ENCODE measurements at regions not wholly inside any gene's neighbourhood (a gene's known extent, or its start where the extent isn't known, plus 50 kb on each side); places are given as distances from the start of the nearest gene placed in this dataset.

DNA sequence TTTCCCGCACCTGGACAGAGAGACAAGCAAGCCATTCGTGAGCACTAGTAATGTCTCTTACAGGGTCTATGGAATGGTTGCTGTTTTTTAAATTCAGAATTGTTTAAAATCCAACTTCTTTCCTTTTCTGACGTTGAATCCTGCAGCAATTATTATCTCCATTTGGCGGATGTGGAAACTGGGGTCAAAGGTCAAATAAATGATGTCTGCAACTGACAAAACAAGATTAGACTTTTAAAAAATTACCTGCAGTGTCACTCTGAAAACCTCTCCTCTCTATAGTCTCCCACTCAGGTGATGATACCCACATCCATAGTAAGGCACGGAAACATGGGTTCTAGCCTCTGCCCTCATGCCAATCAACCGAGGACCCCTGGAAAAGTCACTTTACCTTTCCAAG, 142.7 kb upstream of the SMIM23 start:
- no peak for FAIRE-seq
- DNase-seq (ENCODE audit: extremely low spot score, insufficient read length, low read depth) = no peak

DNA sequence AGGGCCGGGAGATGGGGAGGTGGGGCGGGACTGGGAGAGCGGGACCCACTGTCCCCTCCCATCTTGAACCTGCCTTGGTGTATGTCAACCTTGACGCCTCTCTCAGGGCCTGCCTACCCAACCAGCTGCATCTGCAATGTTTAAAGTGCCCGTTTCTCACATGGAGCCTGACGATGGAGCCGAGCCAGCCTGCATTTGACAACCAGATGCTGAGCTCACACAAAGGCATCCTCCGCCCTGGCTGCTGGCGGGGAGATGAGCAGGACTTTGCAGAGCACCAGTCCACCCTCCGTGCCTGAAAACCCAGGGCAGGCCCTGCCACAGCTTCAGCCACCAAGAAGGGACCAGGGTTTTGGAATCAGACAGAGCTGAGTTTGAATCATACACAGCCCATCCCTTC, 141.1 kb upstream of the SMIM23 start:
- FAIRE-seq = no peak
- no peak for DNase-seq (ENCODE audit: extremely low spot score, insufficient read length, low read depth)

DNA sequence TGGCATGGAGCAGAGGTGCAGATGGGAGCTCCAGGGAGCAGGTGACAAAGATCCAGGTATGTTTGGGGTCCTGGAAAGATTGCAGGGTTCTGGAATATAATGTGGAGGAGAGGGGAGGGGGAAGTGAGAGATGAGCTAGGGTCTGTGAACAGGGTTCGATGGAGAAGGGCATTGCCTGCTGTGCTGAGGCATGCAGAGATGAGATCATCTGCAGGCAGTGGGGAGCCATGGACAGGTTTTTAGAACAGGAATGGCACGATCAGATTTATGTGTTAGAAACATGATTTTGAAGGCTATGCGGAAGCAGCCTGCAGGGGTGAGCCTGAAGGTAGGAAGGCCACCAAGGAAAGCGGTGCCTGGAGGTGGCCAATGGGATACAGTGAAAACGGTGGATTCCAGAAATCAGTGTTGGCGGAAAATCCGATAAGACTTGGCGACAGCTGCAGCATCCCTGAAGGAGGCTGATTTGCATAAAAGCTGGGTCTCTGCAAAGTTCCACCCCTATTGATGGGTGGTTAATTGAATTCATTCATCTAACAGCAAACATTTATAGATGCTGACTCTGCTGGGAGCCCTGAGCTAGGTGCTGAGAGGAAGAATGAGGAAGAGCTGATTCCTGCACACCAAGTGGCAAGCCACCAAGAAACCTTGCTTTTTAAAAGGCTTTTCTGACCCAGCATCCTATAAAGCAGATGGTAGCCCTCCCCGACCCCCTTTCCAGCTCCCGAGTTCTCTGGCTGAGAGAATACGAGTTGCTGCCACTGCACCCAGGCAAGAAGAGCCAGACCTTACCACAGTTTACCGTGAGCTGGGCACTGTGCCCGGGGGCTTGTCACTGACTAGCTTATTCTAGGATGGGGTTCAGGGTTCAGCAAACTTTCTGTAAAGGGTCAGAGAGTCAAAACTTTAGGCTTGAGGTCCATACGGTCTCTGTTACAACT, 139.2 kb upstream of the SMIM23 start:
- no peak for FAIRE-seq

DNA sequence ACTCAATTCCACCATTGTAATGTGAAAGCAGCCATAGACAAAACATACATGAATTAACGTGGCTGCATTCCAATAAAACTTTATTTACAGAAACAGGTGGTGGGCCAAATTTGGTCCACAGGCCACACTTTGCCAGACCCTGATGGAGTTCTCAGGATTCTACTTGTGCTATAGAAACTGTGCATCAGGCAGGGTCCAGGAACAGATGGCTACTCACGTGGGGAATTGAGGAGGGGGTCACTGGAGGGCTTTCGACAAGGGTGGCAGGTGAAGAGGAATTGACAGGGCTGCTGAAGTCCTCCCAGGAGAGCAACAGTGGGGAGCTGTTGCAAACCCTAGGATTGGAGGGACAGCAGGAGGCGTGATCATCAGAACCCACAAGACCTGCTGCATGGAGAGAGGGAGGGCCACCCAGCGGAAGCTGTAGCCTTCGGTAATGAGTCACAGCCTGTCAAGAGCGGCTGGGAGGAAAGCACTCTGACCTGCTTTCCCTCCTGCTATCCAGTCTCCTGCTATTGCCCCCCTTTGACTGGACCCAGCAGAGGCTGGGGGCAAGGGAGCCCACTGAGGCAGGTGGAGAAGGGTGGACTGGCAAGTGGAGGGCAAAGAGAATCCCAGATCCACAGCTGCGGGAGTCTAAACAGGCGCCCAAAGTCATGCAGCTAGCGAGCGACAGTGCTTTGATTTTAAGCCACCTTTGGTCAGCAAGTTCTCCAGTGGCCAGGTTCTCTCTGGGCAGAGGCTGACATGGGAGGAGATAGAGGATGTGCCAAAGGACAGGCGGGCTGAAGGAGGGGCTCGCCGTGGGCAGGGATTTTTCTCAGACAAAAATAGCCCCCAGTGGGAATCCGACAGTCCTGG, 138.3 kb upstream of the SMIM23 start:
- FAIRE-seq = no peak
- DNase-seq (ENCODE audit: extremely low spot score, insufficient read length, low read depth) = no peak

More for the DNA sequence above, 139.2 kb upstream of the SMIM23 start:
- no peak for DNase-seq (ENCODE audit: extremely low spot score, insufficient read length, low read depth)

DNA sequence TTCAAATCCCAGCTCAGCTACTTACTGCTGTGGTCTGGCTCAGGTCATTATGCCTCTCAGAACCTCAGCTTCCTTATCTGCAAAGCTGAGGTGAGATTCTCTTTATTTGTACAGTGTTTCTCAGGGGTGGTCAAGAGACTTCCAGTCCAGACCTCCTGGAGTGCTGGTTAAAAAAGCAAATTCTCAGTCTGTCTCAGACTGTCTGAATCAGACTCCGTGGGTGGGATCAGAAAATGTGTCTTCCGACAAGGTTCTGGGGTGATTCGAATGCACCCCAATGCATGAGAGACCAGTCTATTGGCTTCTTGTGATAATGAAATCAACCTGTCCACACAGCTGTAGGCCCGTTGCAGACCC, 137.7 kb upstream of the SMIM23 start:
- DNase-seq (ENCODE audit: extremely low spot score, insufficient read length, low read depth) = no peak
- FAIRE-seq = no peak

DNA sequence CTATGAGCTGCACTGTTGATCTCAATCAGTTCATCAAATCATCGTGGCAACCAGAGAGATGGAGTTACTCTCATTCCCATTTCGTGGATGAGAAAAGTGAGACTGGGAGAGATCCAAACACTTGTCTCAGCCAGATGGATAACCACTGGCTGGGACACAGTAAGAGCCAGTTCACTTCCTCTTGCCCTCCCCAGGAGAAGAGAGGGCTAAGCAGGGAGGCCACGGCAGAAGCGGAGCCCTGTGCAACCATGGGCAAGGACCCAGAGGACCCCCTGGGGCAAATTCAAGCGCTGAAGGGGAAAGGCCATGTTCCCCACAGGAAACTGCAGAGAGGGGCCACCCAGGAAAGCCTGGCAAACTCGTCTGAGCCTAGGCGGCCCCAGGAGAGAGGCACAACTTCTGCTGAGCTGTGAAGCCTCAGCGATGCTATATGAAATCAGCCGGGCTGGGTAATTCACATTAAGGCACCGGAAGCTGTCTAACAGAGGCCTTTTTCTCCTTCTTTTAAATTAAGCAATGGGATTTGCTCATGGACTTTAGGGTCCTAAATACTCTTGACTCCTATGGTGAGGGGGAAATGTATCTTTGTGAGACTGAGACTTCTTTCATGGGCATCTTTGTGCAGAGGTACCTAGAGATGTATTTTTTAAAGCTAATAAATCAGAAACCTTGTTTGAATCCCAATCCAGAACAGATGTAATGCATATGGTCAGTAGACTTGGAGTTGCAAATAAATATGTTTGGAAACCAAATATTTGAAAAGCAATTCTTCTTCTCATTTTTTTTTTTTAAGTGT, 137.1 kb upstream of the SMIM23 start:
- FAIRE-seq (no peak), DNase-seq (ENCODE audit: extremely low spot score, insufficient read length, low read depth) (no peak)

DNA sequence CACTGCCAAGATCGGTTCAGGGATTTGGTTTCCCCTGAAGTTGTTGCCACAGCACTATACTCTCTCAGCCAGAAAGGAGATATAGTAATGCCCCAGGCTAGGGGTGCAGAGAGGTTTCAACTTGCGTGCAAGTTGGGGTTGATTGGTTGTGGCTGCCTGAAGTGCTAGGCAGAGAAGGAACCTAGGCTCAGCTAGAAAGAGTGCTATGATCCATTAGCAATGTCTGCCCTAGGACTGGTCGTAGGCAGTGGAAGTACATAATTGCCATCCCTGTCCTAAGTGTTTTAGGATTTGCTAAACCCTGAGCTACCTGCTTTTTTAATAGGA, 136.6 kb upstream of the SMIM23 start:
- no peak for FAIRE-seq
- no peak for DNase-seq (ENCODE audit: extremely low spot score, insufficient read length, low read depth)

DNA sequence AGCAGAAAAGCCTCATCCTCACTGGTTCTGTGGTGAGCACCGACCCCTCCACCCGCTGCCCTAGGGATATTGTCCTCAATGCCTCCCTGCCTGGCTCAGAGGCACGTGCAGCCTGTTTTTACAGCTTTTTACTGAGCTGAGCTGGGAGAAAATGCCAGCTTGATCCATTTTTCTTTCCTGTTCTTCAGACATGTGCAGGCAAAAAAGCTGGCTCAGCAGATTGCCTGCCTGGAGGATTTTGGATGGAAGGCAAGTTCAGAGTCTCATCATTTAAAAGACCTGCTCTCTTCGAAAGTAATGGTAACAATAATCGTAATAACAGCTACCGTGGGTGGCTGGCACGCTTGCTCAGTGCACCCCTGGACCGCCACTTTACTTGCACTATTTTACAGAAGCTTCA, 135.0 kb upstream of the SMIM23 start:
- no peak for FAIRE-seq

DNA sequence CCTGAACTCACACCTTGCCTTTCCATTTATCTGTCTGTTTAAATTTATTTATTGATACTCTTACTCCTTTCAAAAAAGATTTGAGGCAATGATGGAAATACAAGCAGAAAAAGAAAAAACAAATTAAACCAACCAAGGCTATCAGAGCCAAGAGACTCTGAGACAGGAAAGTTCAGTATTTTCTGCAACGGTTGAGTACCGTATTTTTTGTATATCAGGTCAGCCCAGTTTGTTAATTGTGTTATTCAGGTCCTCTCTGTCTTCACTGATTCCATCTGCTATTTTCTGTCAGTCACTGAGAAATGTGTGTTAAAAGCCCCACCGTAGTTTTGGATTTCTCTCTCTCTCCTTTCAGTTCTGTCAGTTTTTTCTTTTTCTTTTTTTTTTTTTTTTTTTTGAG, 134.5 kb upstream of the SMIM23 start:
- FAIRE-seq = no peak
- no peak for DNase-seq (ENCODE audit: extremely low spot score, insufficient read length, low read depth)

More for the DNA sequence above, 135.0 kb upstream of the SMIM23 start:
- DNase-seq (ENCODE audit: extremely low spot score, insufficient read length, low read depth) = no peak

DNA sequence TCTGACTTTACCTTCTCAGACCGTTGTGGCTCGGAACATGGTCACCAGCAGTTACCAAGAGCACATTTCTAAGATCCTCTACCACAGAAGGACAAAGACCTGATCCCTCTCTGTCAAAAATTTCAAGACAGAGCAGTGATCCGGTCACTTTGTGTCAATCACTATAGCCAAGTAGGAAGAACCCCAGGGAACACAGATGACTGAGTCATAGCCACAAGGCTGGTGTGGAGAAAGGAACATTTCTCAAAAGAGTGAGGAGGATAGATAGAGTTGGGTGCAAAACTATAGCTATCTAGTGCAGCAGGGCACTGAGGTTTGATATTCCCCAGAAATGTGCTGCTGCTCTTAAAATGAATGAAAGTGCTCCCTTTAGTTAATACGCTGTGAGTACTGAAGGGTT, 130.7 kb upstream of the SMIM23 start:
- FAIRE-seq (no peak), DNase-seq (ENCODE audit: extremely low spot score, insufficient read length, low read depth) (no peak)

DNA sequence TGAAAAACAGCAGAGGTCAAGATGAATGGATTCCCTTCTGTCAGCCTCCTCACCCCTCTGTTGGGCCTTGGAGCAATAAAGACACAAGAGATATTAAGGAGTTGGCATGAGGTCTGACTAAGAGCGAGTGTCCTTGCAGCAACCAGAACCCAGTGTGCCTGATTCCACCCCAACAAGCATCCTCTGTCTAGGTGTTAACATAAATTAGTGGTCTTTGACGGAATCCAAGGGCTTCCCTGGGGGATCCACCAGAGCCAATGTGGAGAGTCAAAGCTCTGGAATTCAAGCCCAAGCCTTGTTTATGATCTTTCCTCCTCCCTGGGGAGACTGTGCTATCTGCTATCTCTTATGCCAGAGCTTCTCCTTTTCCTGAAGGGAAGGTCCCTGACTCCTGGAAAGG, 128.1 kb upstream of the SMIM23 start:
- no peak for DNase-seq (ENCODE audit: extremely low spot score, insufficient read length, low read depth)
- no peak for FAIRE-seq

DNA sequence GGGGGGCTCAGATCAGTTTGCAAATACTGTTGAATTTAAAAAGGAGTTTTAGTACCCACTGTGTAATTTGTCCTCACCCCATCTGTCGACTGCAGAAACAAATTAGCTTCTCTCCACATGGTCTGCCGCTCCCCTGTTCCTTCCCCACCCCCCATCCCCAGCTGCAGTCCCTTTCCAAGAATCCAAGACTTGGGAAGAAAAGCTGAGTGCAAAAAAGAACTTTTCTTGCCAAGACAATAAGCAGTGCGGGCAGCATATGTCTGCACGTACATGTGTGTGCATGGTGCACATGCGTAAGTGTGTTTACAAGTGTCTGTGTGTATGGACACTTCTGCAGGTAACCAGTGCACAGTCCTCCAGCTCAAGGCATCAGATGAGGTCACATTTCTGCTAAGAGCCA, 125.7 kb upstream of the SMIM23 start:
- no peak for FAIRE-seq
- no peak for DNase-seq (ENCODE audit: extremely low spot score, insufficient read length, low read depth)

DNA sequence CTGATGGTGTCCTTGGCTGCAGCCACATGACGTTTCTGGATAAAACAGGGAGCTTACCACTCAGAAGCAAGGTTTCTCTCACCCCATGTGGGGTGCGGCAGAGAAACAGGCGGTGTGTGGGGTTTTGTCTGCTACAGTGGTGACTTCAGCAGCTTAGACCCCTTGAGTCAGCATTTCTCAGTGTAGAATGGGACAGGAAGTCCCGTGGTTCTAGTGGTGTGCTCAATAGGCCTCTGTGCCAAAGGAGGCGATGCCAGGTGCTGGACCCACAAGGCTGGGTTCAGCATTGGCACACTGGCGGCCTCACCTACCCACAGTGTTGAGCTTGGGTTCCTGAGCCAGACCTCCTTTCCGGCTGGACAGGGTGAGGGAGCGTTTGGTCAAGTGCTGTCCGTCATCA, 125.2 kb upstream of the SMIM23 start:
- DNase-seq (ENCODE audit: extremely low spot score, insufficient read length, low read depth) (no peak), FAIRE-seq (no peak)

DNA sequence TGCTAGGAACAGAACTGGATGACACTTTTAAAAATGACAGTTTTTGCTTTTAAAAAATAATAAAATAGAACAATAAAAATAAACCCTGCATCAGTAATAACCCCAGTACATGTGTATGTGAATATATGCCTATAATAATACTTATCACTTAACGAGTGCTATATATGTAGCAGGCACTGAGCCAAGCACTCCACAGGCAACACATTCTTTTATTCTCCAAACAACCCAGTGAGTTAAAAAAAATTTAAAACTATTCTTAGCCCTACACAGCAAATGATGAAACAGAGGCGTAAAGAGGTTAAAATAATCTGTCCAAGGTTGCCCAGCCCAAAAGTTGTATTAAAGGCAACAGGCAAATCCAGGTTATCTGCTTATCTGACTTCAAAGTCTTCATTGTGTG, 124.5 kb upstream of the SMIM23 start:
- no peak for FAIRE-seq
- DNase-seq (ENCODE audit: extremely low spot score, insufficient read length, low read depth) = no peak

DNA sequence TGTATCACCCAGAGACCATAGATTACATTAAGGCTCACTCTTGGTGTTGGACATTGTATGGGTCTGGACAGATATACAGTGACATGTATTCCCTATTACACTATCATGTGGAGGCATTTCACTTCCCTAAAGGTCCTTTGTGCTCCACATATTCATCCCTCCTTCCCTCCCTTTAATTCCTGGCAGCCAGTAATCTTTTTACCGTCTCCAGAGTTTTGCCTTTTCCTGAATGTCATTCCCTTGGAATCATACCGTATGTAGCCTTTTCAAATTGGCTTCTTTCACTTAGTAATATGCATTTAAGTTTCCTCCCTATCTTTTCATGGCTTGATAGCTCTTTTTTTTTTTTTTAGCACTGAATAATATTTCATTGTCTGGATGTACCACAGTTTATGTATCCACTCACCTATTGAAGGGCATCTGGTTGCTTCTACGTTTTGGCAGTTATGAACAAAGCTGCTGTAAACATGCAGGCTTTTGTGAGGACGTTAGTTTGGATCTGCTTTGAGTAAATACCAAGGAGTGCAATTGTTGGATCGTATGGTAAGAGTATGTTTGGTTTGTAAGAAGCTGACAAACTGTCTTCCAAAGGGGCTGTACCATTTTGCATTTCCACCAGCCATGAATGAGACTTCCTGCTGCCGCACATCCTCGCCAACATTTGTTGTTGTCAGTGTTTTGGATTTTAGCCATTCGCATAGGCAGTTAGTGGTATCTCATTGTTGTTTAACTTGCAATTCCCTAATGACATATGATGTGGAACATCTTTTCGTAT, 122.1 kb upstream of the SMIM23 start:
- FAIRE-seq (no peak), DNase-seq (ENCODE audit: extremely low spot score, insufficient read length, low read depth) (no peak)

DNA sequence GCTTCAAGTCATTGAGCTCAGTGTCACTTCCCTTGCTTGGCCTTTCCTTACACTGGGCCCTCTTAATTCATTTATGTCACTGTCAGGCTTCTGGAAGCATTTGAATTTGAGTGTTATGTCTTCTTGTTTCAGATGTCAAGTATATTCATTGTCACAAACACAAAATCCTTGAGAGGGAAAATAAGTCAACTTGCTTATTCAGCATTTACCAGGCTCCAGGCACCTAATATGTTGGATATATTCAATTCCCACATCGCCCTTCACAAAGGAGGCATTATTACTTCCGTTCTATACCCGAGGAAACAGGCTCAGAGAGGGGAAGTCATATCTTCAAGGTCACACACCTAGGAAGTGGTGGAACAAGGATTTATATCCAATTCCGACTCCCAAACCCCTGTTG, 121.1 kb upstream of the SMIM23 start:
- DNase-seq (ENCODE audit: extremely low spot score, insufficient read length, low read depth) (no peak), FAIRE-seq (no peak)

DNA sequence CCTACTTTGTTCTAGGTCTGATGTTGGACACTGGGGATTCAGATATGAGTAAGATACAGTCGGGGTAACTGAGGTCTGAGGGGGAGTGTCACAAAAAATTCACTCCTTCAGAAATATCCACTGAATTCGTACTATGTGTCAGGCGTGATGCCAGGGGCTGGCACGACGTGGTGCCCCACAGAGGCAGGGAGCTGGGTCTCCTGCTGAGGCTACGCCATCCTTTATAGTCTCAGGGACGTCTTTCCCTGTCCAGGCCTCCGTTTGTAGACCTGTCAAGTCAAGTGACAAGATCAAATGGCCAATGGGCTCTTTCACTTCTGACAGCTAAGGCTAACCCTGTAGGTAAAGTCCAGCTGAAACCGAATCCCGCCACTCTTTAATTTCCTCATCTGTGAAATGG, 118.8 kb upstream of the SMIM23 start:
- DNase-seq (ENCODE audit: extremely low spot score, insufficient read length, low read depth) = no peak
- no peak for FAIRE-seq

DNA sequence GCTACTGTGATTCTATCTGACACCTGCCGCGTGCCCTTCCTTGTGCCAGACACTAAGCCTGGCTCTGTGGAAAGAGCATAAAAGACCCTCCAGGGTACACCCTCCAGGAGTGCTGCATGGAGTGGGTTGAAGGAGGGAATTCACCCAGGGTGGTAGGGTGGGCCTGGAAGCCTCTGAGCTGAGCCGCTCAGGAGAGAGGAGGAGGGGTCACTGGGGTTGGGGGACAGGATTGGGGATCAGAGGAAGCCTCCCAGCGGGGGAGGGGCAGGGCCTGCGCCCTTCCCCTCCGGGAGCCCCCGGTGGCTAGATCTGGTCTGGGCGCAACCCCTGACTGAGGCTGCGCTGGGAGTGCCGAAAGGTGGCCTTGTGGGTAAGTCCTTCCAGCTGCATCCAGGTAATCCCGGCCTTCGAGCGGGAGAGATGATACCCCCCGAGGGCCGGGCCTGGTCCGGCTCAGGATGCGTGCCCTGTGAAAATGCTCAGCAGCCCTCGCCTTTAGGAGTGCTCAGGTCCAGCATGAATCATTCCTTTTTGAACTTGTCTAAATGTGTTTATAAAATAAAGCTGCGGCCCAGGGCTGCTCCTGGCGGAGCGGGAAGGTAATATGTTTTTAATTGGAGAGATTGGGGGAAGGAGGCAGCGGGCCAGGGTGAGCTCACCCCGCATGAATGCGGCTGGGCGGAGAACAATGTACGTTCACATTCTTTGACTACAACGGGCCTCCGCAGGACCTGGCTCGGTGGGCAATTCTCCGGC, 118.1 kb upstream of the SMIM23 start:
- DNase-seq (ENCODE audit: extremely low spot score, insufficient read length, low read depth) = no peak
- FAIRE-seq = no peak

DNA sequence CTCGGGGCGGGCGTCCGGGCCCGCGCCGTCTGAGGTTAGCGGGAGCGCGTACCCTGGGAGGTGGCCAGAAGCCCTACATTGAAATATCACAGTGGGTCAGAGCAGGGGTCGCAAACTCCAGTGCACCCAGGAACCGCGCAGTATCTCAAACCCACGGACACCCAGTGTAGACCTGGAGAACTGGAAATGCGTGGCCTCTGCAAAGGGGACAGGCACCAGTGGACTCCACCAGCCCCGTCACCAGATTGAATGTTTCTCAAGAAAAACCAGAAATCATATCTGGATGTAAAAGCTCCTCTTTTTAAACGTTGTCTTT, 117.6 kb upstream of the SMIM23 start:
- no peak for DNase-seq (ENCODE audit: extremely low spot score, insufficient read length, low read depth)
- FAIRE-seq = no peak

Data from GM18507 (cell line).